Kidney (tissue), 13 donors: ENCODE measurements at regions not wholly inside any gene's neighbourhood (a gene's known extent, or its start where the extent isn't known, plus 50 kb on each side); places are given as distances from the start of the nearest gene placed in this dataset.
A peak's percentile ranks its signal among the peaks of the same experiment; 100 is the strongest.

Source experiments
- DNase-seq, 5 donors: peaks; one replicate each; pipeline ENCODE4 v3.0.0-alpha.2; 2013 to 2020
- FAIRE-seq: peaks from 2 replicates; lab custom pipeline; 2012; peaks lifted over from hg19 to GRCh38; lab: Jason Lieb, UNC
- H3K27ac ChIP-seq, 2 donors: one replicate each; pipeline ENCODE4 v1.7.0; 2013; ENCODE audit warnings: low read depth in 2 of 2, low read length in 2 of 2, inconsistent platforms in 1 of 2
- H3K27me3 ChIP-seq: one replicate; pipeline ENCODE4 v1.7.1; 2013; ENCODE audit warnings: low read length, inconsistent platforms; ENCODE audit not compliant: control insufficient read depth, insufficient read depth
- H3K36me3 ChIP-seq, 3 donors: one replicate each; pipeline versions ENCODE4 v1.7.0 to v1.7.1; 2013; ENCODE audit warnings: low read length in 3 of 3, control low read depth in 1 of 3, inconsistent platforms in 1 of 3; ENCODE audit not compliant: insufficient read depth in 3 of 3, control insufficient read depth in 2 of 3
- H3K4me1 ChIP-seq, 3 donors: one replicate each; pipeline versions ENCODE4 v1.7.0 to v1.7.1; 2013; ENCODE audit warnings: low read length in 3 of 3, inconsistent platforms in 1 of 3, low read depth in 1 of 3; ENCODE audit not compliant: control insufficient read depth in 2 of 3, insufficient read depth in 2 of 3
- H3K4me3 ChIP-seq, 3 donors: one replicate each; pipeline versions ENCODE4 v1.7.0 to v1.8.1; 2013; ENCODE audit warnings: low read length in 3 of 3, control low read depth in 1 of 3, inconsistent platforms in 1 of 3
- H3K9ac ChIP-seq, 3 donors: one replicate each; pipeline versions ENCODE4 v1.7.0 to v1.7.1; 2013; ENCODE audit warnings: low read length in 3 of 3, control low read depth in 1 of 3, inconsistent platforms in 1 of 3
- H3K9me3 ChIP-seq, 3 donors: one replicate each; pipeline versions ENCODE4 v1.7.0 to v1.7.1; 2013; ENCODE audit warnings: low read length in 3 of 3, control low read depth in 1 of 3, inconsistent platforms in 1 of 3; ENCODE audit not compliant: control insufficient read depth in 2 of 3, insufficient read depth in 1 of 3
- CTCF ChIP-seq: IDR thresholded peaks from 3 replicates; pipeline ENCODE4 v1.5.1; 2012; ENCODE audit warnings: mild to moderate bottlenecking, moderate library complexity, borderline replicate concordance; ENCODE audit not compliant: insufficient read depth; ENCODE audit errors: extremely low read depth
- intact Hi-C: fragments of 100-400 bp; cut with DNase I; formaldehyde crosslinking; loops from one replicate; pipeline ENCODE4 v1.11.1; 2022
- donor health status: control.
- donor health status: control.
- donor health status: control.
- donor health status: control.
- donor health status: control.
- donor health status: DM: yes; HTN: yes; CAD: no.
- donor health status: Normal renal cell carcinoma (clear cell type).

- intact Hi-C loops = no loop called here
- Histone ChIP-seq H3K9ac (no peak overlapping the region), H3K4me1 (no peaks in the 10 kb centered on the region), H3K9me3 (no peaks in the 10 kb centered on the region), H3K27ac (no peak overlapping the region), H3K27me3 (no peaks in the 10 kb centered on the region), H3K4me3 (no peak overlapping the region), H3K36me3 (no peaks in the 10 kb centered on the region)
- DNase-seq = no peak
- no peak for TF ChIP-seq CTCF
- FAIRE-seq = no peak
Observed at GRCh38 chr9:115794921-115795475, 358.6 kb upstream of the PAPPA start.

GRCh38 chr9:115799734-115800133, 353.9 kb upstream of the PAPPA start:
- DNase-seq (no peak), FAIRE-seq (no peak)
- TF ChIP-seq CTCF = no peak
- intact Hi-C loops = no loop called here
- H3K4me3 ChIP-seq = no peak overlapping the region
- no peaks in the 10 kb centered on the region for H3K9me3 ChIP-seq
- H3K27me3 ChIP-seq = no peaks in the 10 kb centered on the region
- no peak overlapping the region for H3K9ac ChIP-seq
- H3K27ac ChIP-seq = no peak overlapping the region
- no peaks in the 10 kb centered on the region for H3K36me3 ChIP-seq
- no peaks in the 10 kb centered on the region for H3K4me1 ChIP-seq

GRCh38 chr9:115804206-115804605, 349.4 kb upstream of the PAPPA start:
- Histone ChIP-seq H3K4me3 (no peak overlapping the region), H3K9ac (no peak overlapping the region), H3K36me3 (no peaks in the 10 kb centered on the region), H3K4me1 (peaks cover 0 to 5% (median 0%) of the 10 kb centered on the region in 3 donors), H3K9me3 (no peaks in the 10 kb centered on the region), H3K27me3 (no peaks in the 10 kb centered on the region), H3K27ac (no peak overlapping the region)
- TF ChIP-seq CTCF = no peak
- DNase-seq (no peak), FAIRE-seq (no peak)
- intact Hi-C loops = no loop called here

- H3K27ac ChIP-seq = no peak overlapping the region
- FAIRE-seq (peak; percentile 38), DNase-seq (peak in 1 of 5 donors; percentile 3)
- H3K9me3 ChIP-seq = no peaks in the 10 kb centered on the region
- no peaks in the 10 kb centered on the region for H3K27me3 ChIP-seq
- no peaks in the 10 kb centered on the region for H3K36me3 ChIP-seq
- no peak overlapping the region for H3K9ac ChIP-seq
- no peak overlapping the region for H3K4me3 ChIP-seq
- H3K4me1 ChIP-seq = peaks cover 0 to 5% (median 0%) of the 10 kb centered on the region in 3 donors
- no peak for TF ChIP-seq CTCF
- intact Hi-C loops = no loop called here
Observed at GRCh38 chr9:115808108-115808507, 345.5 kb upstream of the PAPPA start.
